Prostate gland (tissue), 2 donors: ENCODE measurements at regions not wholly inside any gene's neighbourhood (a gene's known extent, or its start where the extent isn't known, plus 50 kb on each side); places are given as distances from the start of the nearest gene placed in this dataset.

Experiments
- CTCF ChIP-seq, 4 experiments: fragments of 200-600 bp in 2 of 4; fragments of 450-650 bp in 2 of 4; sonication (generic) in 2 of 4; IDR thresholded peaks; 1 replicate in 3 of 4; 2 replicates in 1 of 4; pipeline ENCODE4 v1.5.1; 2016 to 2019; ENCODE audit warnings: antibody characterized with exemption in 4 of 4, mild to moderate bottlenecking in 2 of 4, moderate library complexity in 2 of 4
- POLR2A ChIP-seq: fragments of 450-650 bp; IDR thresholded peaks from one replicate; pipeline ENCODE4 v1.6.1; 2016; ENCODE audit warnings: antibody characterized with exemption, mild to moderate bottlenecking
- POLR2AphosphoS5 ChIP-seq: sonication (generic); formaldehyde crosslinking; IDR thresholded peaks from one replicate; pipeline ENCODE4 v1.6.1; 2017; ENCODE audit warnings: antibody characterized with exemption

- TF ChIP-seq CTCF (IDR thresholded peaks at IDR 0.05) (no peak), POLR2A (no peak), POLR2AphosphoS5 (no peak)
Observed at GRCh38 chr20:11652128-11652527, 265.6 kb upstream of the BTBD3 start.
